Mucosa of stomach (tissue), 1 donor: ENCODE measurements at regions not wholly inside any gene's neighbourhood (a gene's known extent, or its start where the extent isn't known, plus 50 kb on each side); places are given as distances from the start of the nearest gene placed in this dataset.

Experiments used
- H3K27me3 ChIP-seq: one replicate; pipeline ENCODE4 v1.7.0; 2013; ENCODE audit warnings: mild to moderate bottlenecking, low read length; ENCODE audit not compliant: control insufficient read depth, insufficient read depth
- H3K36me3 ChIP-seq: one replicate; pipeline ENCODE4 v1.7.0; 2013; ENCODE audit warnings: low read length; ENCODE audit not compliant: control insufficient read depth, insufficient read depth
- H3K4me1 ChIP-seq: one replicate; pipeline ENCODE4 v1.7.0; 2013; ENCODE audit warnings: mild to moderate bottlenecking, low read length; ENCODE audit not compliant: control insufficient read depth, insufficient read depth
- H3K4me3 ChIP-seq: one replicate; pipeline ENCODE4 v1.7.0; 2013; ENCODE audit warnings: low read length
- H3K9ac ChIP-seq: one replicate; pipeline ENCODE4 v1.7.0; 2013; ENCODE audit warnings: mild to moderate bottlenecking, low read length, moderate library complexity
- H3K9me3 ChIP-seq: one replicate; pipeline ENCODE4 v1.7.0; 2013; ENCODE audit warnings: mild to moderate bottlenecking, low read length, moderate library complexity; ENCODE audit not compliant: control insufficient read depth
- donor health status: Pancreatic carcinoma.

- Histone ChIP-seq H3K9me3 (no peaks in the 10 kb centered on the region), H3K4me1 (peaks cover 5% of the 10 kb centered on the region), H3K9ac (no peak overlapping the region), H3K4me3 (no peak overlapping the region), H3K27me3 (no peaks in the 10 kb centered on the region), H3K36me3 (no peaks in the 10 kb centered on the region)
Measured at GRCh38 chr1:229073251-229073650, 197.7 kb upstream of the RAB4A start.

- no peaks in the 10 kb centered on the region for H3K27me3 ChIP-seq
- H3K9ac ChIP-seq: no peak overlapping the region
- no peak overlapping the region for H3K4me3 ChIP-seq
- H3K9me3 ChIP-seq: no peaks in the 10 kb centered on the region
- no peaks in the 10 kb centered on the region for H3K36me3 ChIP-seq
- H3K4me1 ChIP-seq: peaks cover 1% of the 10 kb centered on the region
Measured at GRCh38 chr1:229075217-229075616, 195.7 kb upstream of the RAB4A start.

- H3K4me3 ChIP-seq: no peak overlapping the region
- H3K27me3 ChIP-seq: no peaks in the 10 kb centered on the region
- no peaks in the 10 kb centered on the region for H3K9me3 ChIP-seq
- H3K36me3 ChIP-seq: no peaks in the 10 kb centered on the region
- H3K9ac ChIP-seq: no peak overlapping the region
- H3K4me1 ChIP-seq: no peaks in the 10 kb centered on the region
Measured at GRCh38 chr1:229075716-229076115, 195.2 kb upstream of the RAB4A start.

GRCh38 chr1:229076195-229076594 is 194.7 kb upstream of the RAB4A start:
- no peaks in the 10 kb centered on the region for H3K27me3 ChIP-seq
- H3K9me3 ChIP-seq: no peaks in the 10 kb centered on the region
- no peak overlapping the region for H3K9ac ChIP-seq
- H3K36me3 ChIP-seq: no peaks in the 10 kb centered on the region
- H3K4me1 ChIP-seq: no peaks in the 10 kb centered on the region
- H3K4me3 ChIP-seq: no peak overlapping the region

GRCh38 chr1:229079016-229079595 is 191.8 kb upstream of the RAB4A start:
- peaks cover 5% of the 10 kb centered on the region for H3K9me3 ChIP-seq
- no peaks in the 10 kb centered on the region for H3K36me3 ChIP-seq
- no peaks in the 10 kb centered on the region for H3K27me3 ChIP-seq
- H3K9ac ChIP-seq: no peak overlapping the region
- no peaks in the 10 kb centered on the region for H3K4me1 ChIP-seq
- no peak overlapping the region for H3K4me3 ChIP-seq

GRCh38 chr1:229080361-229080760 is 190.6 kb upstream of the RAB4A start:
- Histone ChIP-seq H3K9ac (no peak overlapping the region), H3K4me3 (no peak overlapping the region), H3K27me3 (no peaks in the 10 kb centered on the region), H3K9me3 (peaks cover 5% of the 10 kb centered on the region), H3K4me1 (no peaks in the 10 kb centered on the region), H3K36me3 (no peaks in the 10 kb centered on the region)

GRCh38 chr1:229085291-229085690 is 185.6 kb upstream of the RAB4A start:
- Histone ChIP-seq H3K36me3 (no peaks in the 10 kb centered on the region), H3K9ac (no peak overlapping the region), H3K4me1 (no peaks in the 10 kb centered on the region)

GRCh38 chr1:229086091-229086490 is 184.8 kb upstream of the RAB4A start:
- no peak overlapping the region for H3K9ac ChIP-seq
- H3K27me3 ChIP-seq: no peaks in the 10 kb centered on the region
- peaks cover 5% of the 10 kb centered on the region for H3K9me3 ChIP-seq
- no peaks in the 10 kb centered on the region for H3K4me1 ChIP-seq
- H3K4me3 ChIP-seq: no peak overlapping the region
- H3K36me3 ChIP-seq: no peaks in the 10 kb centered on the region

More at GRCh38 chr1:229085291-229085690, 185.6 kb upstream of the RAB4A start:
- Histone ChIP-seq H3K9me3 (peaks cover 5% of the 10 kb centered on the region), H3K27me3 (no peaks in the 10 kb centered on the region), H3K4me3 (no peak overlapping the region)

GRCh38 chr1:229086686-229087085 is 184.2 kb upstream of the RAB4A start:
- Histone ChIP-seq H3K36me3 (no peaks in the 10 kb centered on the region), H3K27me3 (no peaks in the 10 kb centered on the region), H3K9me3 (peaks cover 5% of the 10 kb centered on the region), H3K4me1 (peaks cover 5% of the 10 kb centered on the region), H3K4me3 (no peak overlapping the region), H3K9ac (no peak overlapping the region)

GRCh38 chr1:229087339-229087738 is 183.6 kb upstream of the RAB4A start:
- no peak overlapping the region for H3K9ac ChIP-seq
- no peaks in the 10 kb centered on the region for H3K27me3 ChIP-seq
- no peak overlapping the region for H3K4me3 ChIP-seq
- H3K4me1 ChIP-seq: peaks cover 10% of the 10 kb centered on the region
- no peaks in the 10 kb centered on the region for H3K36me3 ChIP-seq
- H3K9me3 ChIP-seq: peaks cover 5% of the 10 kb centered on the region

GRCh38 chr1:229087906-229088305 is 183.0 kb upstream of the RAB4A start:
- Histone ChIP-seq H3K9ac (no peak overlapping the region), H3K36me3 (no peaks in the 10 kb centered on the region), H3K9me3 (no peaks in the 10 kb centered on the region), H3K27me3 (no peaks in the 10 kb centered on the region), H3K4me1 (peaks cover 16% of the 10 kb centered on the region), H3K4me3 (no peak overlapping the region)

GRCh38 chr1:229088711-229089110 is 182.2 kb upstream of the RAB4A start:
- H3K9ac ChIP-seq: no peak overlapping the region
- H3K4me1 ChIP-seq: peaks cover 24% of the 10 kb centered on the region
- no peaks in the 10 kb centered on the region for H3K9me3 ChIP-seq
- H3K36me3 ChIP-seq: no peaks in the 10 kb centered on the region
- H3K4me3 ChIP-seq: no peak overlapping the region
- no peaks in the 10 kb centered on the region for H3K27me3 ChIP-seq
